Glutamatergic neuron (in vitro differentiated cells): ENCODE measurements at regions not wholly inside any gene's neighbourhood (a gene's known extent, or its start where the extent isn't known, plus 50 kb on each side); places are given as distances from the start of the nearest gene placed in this dataset.

ENCODE experiments used
- DNase-seq: peaks from one replicate; pipeline ENCODE4 v3.0.0; 2022
- H3K27ac Mint-ChIP-seq: one replicate; pipeline ENCODE4 v1.8.0; 2020; ENCODE audit warnings: mild to moderate bottlenecking, mixed read lengths, inconsistent platforms; ENCODE audit not compliant: unreplicated experiment
- H3K27me3 Mint-ChIP-seq: one replicate; pipeline ENCODE4 v1.8.0; 2020; ENCODE audit warnings: mild to moderate bottlenecking, moderate library complexity, mixed read lengths, inconsistent platforms; ENCODE audit not compliant: unreplicated experiment
- H3K36me3 Mint-ChIP-seq: one replicate; pipeline ENCODE4 v1.8.0; 2020; ENCODE audit warnings: mild to moderate bottlenecking, mixed read lengths, inconsistent platforms; ENCODE audit not compliant: unreplicated experiment
- H3K4me1 Mint-ChIP-seq: one replicate; pipeline ENCODE4 v1.8.0; 2020; ENCODE audit warnings: mild to moderate bottlenecking, low read depth, mixed read lengths, inconsistent platforms; ENCODE audit not compliant: unreplicated experiment
- H3K4me3 Mint-ChIP-seq: one replicate; pipeline ENCODE4 v1.8.0; 2020; ENCODE audit warnings: mild to moderate bottlenecking, mixed read lengths, inconsistent platforms; ENCODE audit not compliant: unreplicated experiment
- H3K9me3 Mint-ChIP-seq: one replicate; pipeline ENCODE4 v1.8.0; 2020; ENCODE audit warnings: mild to moderate bottlenecking, moderate library complexity, mixed read lengths, inconsistent platforms; ENCODE audit not compliant: unreplicated experiment
- CTCF ChIP-seq: fragments of 200-600 bp; sonication (generic); IDR thresholded peaks from one replicate; pipeline ENCODE4 v1.5.0; 2021; ENCODE audit not compliant: partially characterized antibody, unreplicated experiment

GRCh38 chr4:11636551-11636950, 207.9 kb upstream of the HS3ST1 start:
- no peak for TF ChIP-seq CTCF
- Mint-ChIP-seq H3K4me1 (no peaks in the 10 kb centered on the region), H3K36me3 (no peaks in the 10 kb centered on the region), H3K27ac (no peak overlapping the region), H3K27me3 (no peaks in the 10 kb centered on the region), H3K9me3 (no peaks in the 10 kb centered on the region), H3K4me3 (no peak overlapping the region)
- no peak for DNase-seq

- H3K36me3 Mint-ChIP-seq = no peaks in the 10 kb centered on the region
- H3K4me1 Mint-ChIP-seq = no peaks in the 10 kb centered on the region
- H3K27me3 Mint-ChIP-seq = no peaks in the 10 kb centered on the region
- H3K9me3 Mint-ChIP-seq = no peaks in the 10 kb centered on the region
- DNase-seq = no peak
- no peak for TF ChIP-seq CTCF
- H3K27ac Mint-ChIP-seq = no peak overlapping the region
- H3K4me3 Mint-ChIP-seq = no peak overlapping the region
These were observed 207.3 kb upstream of the HS3ST1 start for GRCh38 chr4:11636031-11636430.

DNA sequence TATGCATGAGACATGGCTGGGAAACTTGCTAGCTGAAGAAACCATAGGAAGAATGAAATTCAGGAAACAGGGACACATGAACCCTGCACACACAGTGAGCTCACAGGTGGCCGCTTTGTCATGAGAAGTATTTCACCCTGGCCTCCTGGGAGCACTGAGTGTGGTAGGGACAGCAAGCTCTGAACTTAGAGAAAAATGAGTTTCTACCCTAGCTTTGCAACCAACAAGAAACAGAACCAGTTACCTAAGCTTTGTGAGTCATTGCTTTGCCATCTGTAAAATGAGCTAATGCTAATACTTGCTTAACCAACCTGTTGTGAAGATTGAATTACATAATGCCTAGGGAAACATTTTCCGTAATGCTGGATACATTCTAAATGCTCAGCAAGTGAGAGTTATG, 206.6 kb upstream of the HS3ST1 start:
- H3K27me3 Mint-ChIP-seq = no peaks in the 10 kb centered on the region
- no peak for TF ChIP-seq CTCF
- H3K9me3 Mint-ChIP-seq = no peaks in the 10 kb centered on the region
- no peaks in the 10 kb centered on the region for H3K4me1 Mint-ChIP-seq
- H3K4me3 Mint-ChIP-seq = no peak overlapping the region
- H3K27ac Mint-ChIP-seq = no peak overlapping the region
- DNase-seq = no peak
- no peaks in the 10 kb centered on the region for H3K36me3 Mint-ChIP-seq

DNA sequence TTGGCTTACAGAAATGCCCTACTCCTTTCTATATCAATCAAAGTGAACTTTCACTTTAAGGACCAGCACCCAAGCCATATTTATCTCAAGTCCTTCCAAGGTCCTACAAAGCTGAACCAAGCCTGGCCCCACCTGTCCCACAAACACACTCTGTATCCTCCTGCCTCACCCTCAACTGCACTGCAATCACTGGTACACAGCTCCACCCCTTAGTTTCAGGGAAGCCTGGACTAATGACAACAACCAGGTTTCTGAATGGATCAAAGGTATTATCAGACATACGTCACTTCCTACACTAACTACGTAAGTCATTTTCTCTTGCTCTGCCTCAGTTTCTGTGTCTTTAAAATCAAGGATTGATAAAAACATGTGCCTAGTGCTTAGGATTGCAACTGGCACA, 205.6 kb upstream of the HS3ST1 start:
- Mint-ChIP-seq H3K27ac (no peak overlapping the region), H3K27me3 (no peaks in the 10 kb centered on the region), H3K9me3 (no peaks in the 10 kb centered on the region), H3K4me3 (no peak overlapping the region), H3K4me1 (no peaks in the 10 kb centered on the region), H3K36me3 (no peaks in the 10 kb centered on the region)
- TF ChIP-seq CTCF = no peak
- no peak for DNase-seq

- H3K27me3 Mint-ChIP-seq = no peaks in the 10 kb centered on the region
- no peak overlapping the region for H3K27ac Mint-ChIP-seq
- no peaks in the 10 kb centered on the region for H3K36me3 Mint-ChIP-seq
- H3K4me1 Mint-ChIP-seq = no peaks in the 10 kb centered on the region
- no peaks in the 10 kb centered on the region for H3K9me3 Mint-ChIP-seq
- no peak for DNase-seq
- H3K4me3 Mint-ChIP-seq = no peak overlapping the region
- no peak for TF ChIP-seq CTCF
These were observed 204.7 kb upstream of the HS3ST1 start for GRCh38 chr4:11633430-11633829.
